GM12874 (cell line): ENCODE measurements at regions not wholly inside any gene's neighbourhood (a gene's known extent, or its start where the extent isn't known, plus 50 kb on each side); places are given as distances from the start of the nearest gene placed in this dataset.

Source experiments
- TF ChIP-seq, protein P1 (sequence below): IDR thresholded peaks from 2 replicates; pipeline ENCODE4 v1.5.1; 2011; ENCODE audit warnings: low read depth, mild to moderate bottlenecking, control low read depth, low read length, moderate library complexity; ENCODE audit not compliant: insufficient read depth

DNA sequence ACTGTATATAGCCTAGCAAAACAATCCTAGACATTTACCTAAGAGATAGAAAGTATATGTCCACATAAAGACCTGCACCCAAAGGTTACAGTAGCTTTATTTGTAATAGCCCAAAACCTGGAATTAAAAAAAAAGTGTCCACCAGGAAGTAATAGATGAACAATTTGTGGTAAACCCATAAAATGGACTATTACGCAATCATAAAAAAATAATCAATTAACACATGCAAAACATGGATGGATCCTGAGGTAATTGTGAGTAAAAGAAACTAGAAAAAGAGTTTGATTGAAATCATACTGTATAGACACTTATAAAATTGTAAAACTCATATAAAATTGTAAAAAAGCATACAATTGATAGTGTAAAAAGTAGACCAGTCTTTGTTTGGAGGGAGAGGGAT is 673.0 kb upstream of the ZNF804A start:
- TF ChIP-seq, protein P1, sequence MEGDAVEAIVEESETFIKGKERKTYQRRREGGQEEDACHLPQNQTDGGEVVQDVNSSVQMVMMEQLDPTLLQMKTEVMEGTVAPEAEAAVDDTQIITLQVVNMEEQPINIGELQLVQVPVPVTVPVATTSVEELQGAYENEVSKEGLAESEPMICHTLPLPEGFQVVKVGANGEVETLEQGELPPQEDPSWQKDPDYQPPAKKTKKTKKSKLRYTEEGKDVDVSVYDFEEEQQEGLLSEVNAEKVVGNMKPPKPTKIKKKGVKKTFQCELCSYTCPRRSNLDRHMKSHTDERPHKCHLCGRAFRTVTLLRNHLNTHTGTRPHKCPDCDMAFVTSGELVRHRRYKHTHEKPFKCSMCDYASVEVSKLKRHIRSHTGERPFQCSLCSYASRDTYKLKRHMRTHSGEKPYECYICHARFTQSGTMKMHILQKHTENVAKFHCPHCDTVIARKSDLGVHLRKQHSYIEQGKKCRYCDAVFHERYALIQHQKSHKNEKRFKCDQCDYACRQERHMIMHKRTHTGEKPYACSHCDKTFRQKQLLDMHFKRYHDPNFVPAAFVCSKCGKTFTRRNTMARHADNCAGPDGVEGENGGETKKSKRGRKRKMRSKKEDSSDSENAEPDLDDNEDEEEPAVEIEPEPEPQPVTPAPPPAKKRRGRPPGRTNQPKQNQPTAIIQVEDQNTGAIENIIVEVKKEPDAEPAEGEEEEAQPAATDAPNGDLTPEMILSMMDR = no peak

DNA sequence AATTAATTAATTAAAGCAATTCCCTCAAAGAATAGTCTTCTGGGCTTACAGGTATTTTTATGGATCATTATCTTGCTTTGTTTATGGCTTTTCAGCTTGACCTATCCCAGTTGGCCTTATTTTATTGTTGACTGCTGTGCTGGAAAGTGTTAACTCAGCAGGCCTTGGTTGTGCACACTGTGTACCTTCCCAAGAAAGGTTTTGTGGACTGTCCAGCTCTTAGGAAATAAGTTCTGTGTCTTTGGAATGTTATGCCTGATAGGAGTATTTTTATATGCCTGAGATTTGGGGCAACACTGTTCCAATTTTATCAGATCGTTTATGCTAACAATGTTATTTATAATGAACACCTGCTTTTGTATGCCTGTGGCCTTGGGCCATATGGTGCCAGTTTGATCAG is 671.9 kb upstream of the ZNF804A start:
- TF ChIP-seq, protein P1 = no peak

DNA sequence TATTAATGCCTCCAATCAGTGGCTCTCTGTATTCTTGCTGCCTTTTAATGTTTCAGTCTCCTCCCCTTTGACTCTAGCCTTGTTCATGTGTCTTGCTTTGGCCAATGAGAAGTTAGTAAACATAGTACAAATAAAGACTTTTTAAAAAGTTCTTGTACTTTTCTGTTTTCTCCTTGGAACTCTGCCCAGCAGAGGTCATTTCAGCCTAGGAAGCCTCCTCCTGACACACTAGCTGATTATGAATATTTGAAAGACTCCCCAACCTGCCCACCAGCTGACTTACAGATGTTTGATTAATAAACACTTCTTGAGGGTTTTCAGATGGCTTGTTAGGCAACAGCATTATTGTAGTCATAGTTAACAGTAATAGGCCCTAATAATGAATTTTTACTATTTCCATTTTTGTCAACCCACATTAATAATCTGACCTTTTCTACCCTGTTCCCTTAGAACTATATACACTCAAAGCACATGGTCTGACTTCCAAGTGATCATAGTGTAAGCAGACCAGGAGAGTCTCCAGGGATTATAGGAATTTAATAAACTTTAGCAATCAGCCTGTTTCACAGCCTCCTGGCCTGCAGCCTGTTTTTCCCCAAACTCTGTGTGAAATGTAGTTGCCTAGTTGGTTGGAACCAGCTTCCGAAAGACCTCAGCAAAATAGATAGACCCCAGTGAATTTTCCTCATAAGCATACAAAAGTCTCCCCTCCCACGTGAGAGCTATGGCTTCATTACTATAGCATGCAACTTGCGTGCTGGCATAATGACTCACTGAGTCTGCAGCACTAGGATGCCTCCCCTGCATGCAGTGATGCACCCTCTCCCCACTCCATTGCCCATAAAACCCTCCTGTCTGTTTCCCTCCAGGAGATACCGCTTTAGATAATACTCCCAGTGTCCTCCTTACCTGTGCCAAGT is 670.7 kb upstream of the ZNF804A start:
- TF ChIP-seq, protein P1 = no peak

DNA sequence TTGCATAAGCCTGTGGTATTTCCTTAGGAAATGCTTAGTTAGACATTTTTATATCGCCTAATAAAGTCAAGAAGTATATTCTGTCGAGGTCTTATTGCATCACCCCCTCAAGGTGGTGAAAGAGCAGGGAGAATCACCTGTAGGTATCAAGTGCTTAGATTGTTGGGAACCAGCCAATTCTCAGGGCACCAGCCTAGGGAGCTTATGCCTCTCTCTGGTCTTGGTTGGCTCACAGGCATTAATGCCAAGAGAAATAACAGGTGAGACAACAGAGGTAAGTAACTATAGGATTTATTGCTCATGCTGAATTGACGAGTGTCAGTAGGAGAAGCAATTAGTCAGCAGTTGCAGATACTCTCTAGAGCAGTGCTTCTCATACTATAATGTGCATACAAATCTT is 663.3 kb upstream of the ZNF804A start:
- TF ChIP-seq, protein P1 = no peak

DNA sequence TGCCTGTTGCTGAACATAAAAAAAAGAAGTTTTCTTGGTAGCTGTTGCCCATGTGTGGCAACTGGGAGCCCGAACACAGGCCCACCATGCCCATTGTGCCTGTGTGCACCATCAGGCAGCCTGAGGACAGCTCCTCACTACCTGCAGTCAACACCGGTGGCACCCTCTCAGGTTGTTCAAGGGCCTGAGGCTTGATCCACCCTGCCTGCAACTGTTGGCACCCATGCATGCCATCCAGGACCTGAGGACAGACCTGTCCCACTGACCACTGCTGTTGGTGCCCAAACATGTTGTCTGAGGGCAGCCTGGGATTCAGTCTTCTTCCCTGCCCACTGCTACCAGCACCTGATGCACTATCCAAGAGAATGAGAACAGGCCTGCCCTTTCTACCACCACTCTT is 661.1 kb upstream of the ZNF804A start:
- TF ChIP-seq, protein P1 = no peak

DNA sequence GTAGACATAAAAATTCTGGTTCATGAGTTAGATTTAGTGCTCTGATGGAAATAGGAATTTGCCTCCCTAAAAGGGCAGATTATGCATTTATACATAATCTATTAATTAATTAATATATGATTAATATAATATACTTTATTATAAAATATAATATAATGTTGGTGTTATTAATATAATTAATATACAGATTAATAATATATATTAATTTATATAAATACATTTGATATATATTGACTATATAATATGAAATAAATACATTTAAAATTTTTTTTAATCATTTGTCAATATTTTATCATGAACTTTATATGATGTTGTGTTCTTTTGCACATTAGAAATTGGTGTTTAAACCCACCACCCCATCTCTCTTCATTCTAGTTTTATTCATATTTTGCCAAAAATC is 652.1 kb upstream of the ZNF804A start:
- TF ChIP-seq, protein P1 = no peak

DNA sequence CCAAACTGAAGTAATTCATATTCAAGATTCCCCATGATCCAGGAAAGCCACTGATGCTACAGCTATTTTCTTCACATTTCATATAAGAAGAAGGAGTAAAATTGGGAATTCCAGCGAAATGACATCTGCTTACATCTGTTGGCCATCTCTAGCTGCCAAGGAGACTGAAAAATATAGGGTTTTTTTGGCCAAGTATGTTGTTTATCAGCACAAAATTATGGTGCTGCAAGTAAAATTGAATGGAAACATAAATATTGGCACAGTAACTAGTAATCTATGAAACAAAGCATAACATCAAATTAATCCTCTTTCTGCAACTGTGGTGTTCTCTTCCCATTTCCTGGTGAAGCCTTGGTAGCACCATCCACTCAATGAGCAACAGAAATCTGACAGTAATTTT is 649.5 kb upstream of the ZNF804A start:
- TF ChIP-seq, protein P1 = no peak
